GM23248 (cell line): ENCODE measurements at regions not wholly inside any gene's neighbourhood (a gene's known extent, or its start where the extent isn't known, plus 50 kb on each side); places are given as distances from the start of the nearest gene placed in this dataset.

Source experiments
- DNase-seq: peaks from one replicate; pipeline ENCODE4 v3.0.0-alpha.2; 2015
- H2AFZ ChIP-seq: fragments of 200-600 bp; sonication (generic); 2 replicates; pipeline ENCODE4 v1.6.1; 2016; ENCODE audit warnings: antibody characterized with exemption
- H3F3A ChIP-seq: fragments of 200-600 bp; sonication (generic); 2 replicates; pipeline ENCODE4 v1.6.1; 2016; ENCODE audit warnings: mild to moderate bottlenecking, antibody characterized with exemption, mixed run types; ENCODE audit not compliant: insufficient read depth
- H3K27ac ChIP-seq: fragments of 200-600 bp; sonication (generic); 2 replicates; pipeline ENCODE4 v1.5.1; 2016; ENCODE audit warnings: mild to moderate bottlenecking
- H3K27me3 ChIP-seq: fragments of 200-600 bp; sonication (generic); replicated peaks from 2 replicates; pipeline ENCODE4 v1.6.1; 2016; ENCODE audit warnings: mild to moderate bottlenecking; ENCODE audit not compliant: insufficient read depth
- H3K36me3 ChIP-seq: fragments of 200-600 bp; sonication (generic); 2 replicates; pipeline ENCODE4 v1.6.1; 2016; ENCODE audit warnings: low read depth, mild to moderate bottlenecking
- H3K4me1 ChIP-seq: fragments of 200-600 bp; sonication (generic); 2 replicates; pipeline ENCODE4 v1.6.1; 2016; ENCODE audit warnings: mild to moderate bottlenecking; ENCODE audit not compliant: insufficient read depth
- H3K4me2 ChIP-seq: fragments of 200-600 bp; sonication (generic); one replicate; pipeline ENCODE4 v1.6.1; 2016; ENCODE audit warnings: mild to moderate bottlenecking; ENCODE audit not compliant: unreplicated experiment
- H3K4me3 ChIP-seq: fragments of 200-600 bp; sonication (generic); 2 replicates; pipeline ENCODE4 v1.5.1; 2016; ENCODE audit warnings: mild to moderate bottlenecking
- H3K79me2 ChIP-seq: fragments of 200-600 bp; sonication (generic); 2 replicates; pipeline ENCODE4 v1.6.1; 2016; ENCODE audit warnings: mild to moderate bottlenecking; ENCODE audit not compliant: insufficient read depth
- H3K9ac ChIP-seq: fragments of 200-600 bp; sonication (generic); 2 replicates; pipeline ENCODE4 v1.6.1; 2016; ENCODE audit warnings: mild to moderate bottlenecking
- H3K9me2 ChIP-seq: fragments of 200-600 bp; sonication (generic); 2 replicates; pipeline ENCODE4 v1.6.1; 2016; ENCODE audit warnings: mixed run types, mild to moderate bottlenecking, moderate library complexity; ENCODE audit not compliant: insufficient read depth
- H3K9me3 ChIP-seq: fragments of 200-600 bp; sonication (generic); one replicate; pipeline ENCODE4 v1.6.1; 2017; ENCODE audit warnings: low read depth
- H4K20me1 ChIP-seq: fragments of 200-600 bp; sonication (generic); 2 replicates; pipeline ENCODE4 v1.6.0; 2016; ENCODE audit not compliant: insufficient read depth
- EZH2 ChIP-seq: fragments of 200-600 bp; sonication (generic); IDR thresholded peaks from 2 replicates; pipeline ENCODE4 v1.6.1; 2018; ENCODE audit warnings: antibody characterized with exemption, mild to moderate bottlenecking; ENCODE audit not compliant: insufficient read depth, poor library complexity, severe bottlenecking
- EZH2phosphoT487 ChIP-seq: fragments of 200-600 bp; sonication (generic); IDR thresholded peaks from 2 replicates; pipeline ENCODE4 v1.6.1; 2018; ENCODE audit warnings: antibody characterized with exemption, moderate library complexity, mild to moderate bottlenecking, low read depth; ENCODE audit not compliant: insufficient read depth
- WGBS, 2 experiments: methylation state at CpG; one replicate each; pipeline ENCODE4 v1.1.6; 2015 to 2017; ENCODE audit warnings: low lambda C conversion rate in 2 of 2, low coverage in 1 of 2; ENCODE audit errors: missing lambda C conversion rate in 2 of 2; 5-methylcytosine and 5-hydroxymethylcytosine counted together
- in situ Hi-C: fragments of 300-500 bp; cut with MboI; formaldehyde crosslinking; loops from 2 replicates; pipeline ENCODE4 v1.15.0; 2020

- no peaks in the 10 kb centered on the region for H3K9me2 ChIP-seq
- H3K36me3 ChIP-seq, result no peaks in the 10 kb centered on the region
- H3K4me1 ChIP-seq, result no peaks in the 10 kb centered on the region
- H3K27ac ChIP-seq, result no peak overlapping the region
- H3K4me3 ChIP-seq, result no peak overlapping the region
- H3K9me3 ChIP-seq, result no peaks in the 10 kb centered on the region
- no peak overlapping the region for H2AFZ ChIP-seq
- no peak for TF ChIP-seq EZH2
- TF ChIP-seq EZH2phosphoT487, result no peak
- H3K4me2 ChIP-seq, result no peak overlapping the region
- no peak overlapping the region for H3K9ac ChIP-seq
- no peaks in the 10 kb centered on the region for H4K20me1 ChIP-seq
- 0 to 33% methylated on average over 2 of the region's 2 CpGs for WGBS, 2 experiments
- no peaks in the 10 kb centered on the region for H3K27me3 ChIP-seq
- in situ Hi-C loops, result no loop called here
- no peaks in the 10 kb centered on the region for H3K79me2 ChIP-seq
- H3F3A ChIP-seq, result no peaks in the 10 kb centered on the region
- DNase-seq, result no peak
Observed at GRCh38 chr2:123808243-123808642, 216.8 kb upstream of the CNTNAP5 start.

GRCh38 chr2:123811846-123812245 is 213.2 kb upstream of the CNTNAP5 start:
- Histone ChIP-seq H3K27ac (no peak overlapping the region), H3K36me3 (no peaks in the 10 kb centered on the region), H3K79me2 (no peaks in the 10 kb centered on the region), H3K27me3 (no peaks in the 10 kb centered on the region), H2AFZ (no peak overlapping the region), H3K9me2 (no peaks in the 10 kb centered on the region), H3K9me3 (no peaks in the 10 kb centered on the region), H4K20me1 (no peaks in the 10 kb centered on the region), H3K4me2 (no peak overlapping the region), H3K9ac (no peak overlapping the region), H3K4me3 (no peak overlapping the region), H3F3A (no peaks in the 10 kb centered on the region), H3K4me1 (no peaks in the 10 kb centered on the region)
- no peak for TF ChIP-seq EZH2phosphoT487
- no peak for TF ChIP-seq EZH2
- 0 to 7% methylated on average over 1 of the region's 1 CpG for WGBS, 2 experiments
- in situ Hi-C loops, result no loop called here
- DNase-seq, result no peak

- Histone ChIP-seq H3K9me3 (no peaks in the 10 kb centered on the region), H3K9me2 (no peaks in the 10 kb centered on the region), H3K27me3 (no peaks in the 10 kb centered on the region), H3K9ac (no peak overlapping the region), H3K4me1 (no peaks in the 10 kb centered on the region), H4K20me1 (no peaks in the 10 kb centered on the region), H3F3A (no peaks in the 10 kb centered on the region), H3K4me3 (no peak overlapping the region), H3K36me3 (no peaks in the 10 kb centered on the region), H2AFZ (no peak overlapping the region), H3K4me2 (no peak overlapping the region), H3K79me2 (no peaks in the 10 kb centered on the region), H3K27ac (no peak overlapping the region)
- no peak for DNase-seq
- whole genome bisulfite sequencing, 2 experiments, result 5 to 7% methylated on average over 1 of the region's 1 CpG
- TF ChIP-seq EZH2phosphoT487, result no peak
- no peak for TF ChIP-seq EZH2
- in situ Hi-C loops, result no loop called here
Observed at GRCh38 chr2:123816203-123816602, 208.9 kb upstream of the CNTNAP5 start.

GRCh38 chr2:123816928-123817327 is 208.2 kb upstream of the CNTNAP5 start:
- no peak overlapping the region for H3K9ac ChIP-seq
- DNase-seq, result no peak
- no peak overlapping the region for H2AFZ ChIP-seq
- no peaks in the 10 kb centered on the region for H3K27me3 ChIP-seq
- H4K20me1 ChIP-seq, result no peaks in the 10 kb centered on the region
- H3K27ac ChIP-seq, result no peak overlapping the region
- TF ChIP-seq EZH2phosphoT487 (no peak), EZH2 (no peak)
- no peaks in the 10 kb centered on the region for H3K9me3 ChIP-seq
- in situ Hi-C loops, result no loop called here
- no peaks in the 10 kb centered on the region for H3K9me2 ChIP-seq
- H3K4me2 ChIP-seq, result no peak overlapping the region
- H3F3A ChIP-seq, result no peaks in the 10 kb centered on the region
- H3K36me3 ChIP-seq, result no peaks in the 10 kb centered on the region
- H3K4me3 ChIP-seq, result no peak overlapping the region
- no peaks in the 10 kb centered on the region for H3K79me2 ChIP-seq
- H3K4me1 ChIP-seq, result no peaks in the 10 kb centered on the region

GRCh38 chr2:123826729-123827271 is 198.3 kb upstream of the CNTNAP5 start:
- H3K9ac ChIP-seq, result no peak overlapping the region
- no peaks in the 10 kb centered on the region for H3K27me3 ChIP-seq
- no peaks in the 10 kb centered on the region for H3K9me2 ChIP-seq
- no peak for TF ChIP-seq EZH2phosphoT487
- no peak for TF ChIP-seq EZH2
- no peaks in the 10 kb centered on the region for H3F3A ChIP-seq
- H3K4me2 ChIP-seq, result no peak overlapping the region
- 76 to 80% methylated on average over 17 to 20 of the region's 26 CpGs for WGBS, 2 experiments
- H3K79me2 ChIP-seq, result no peaks in the 10 kb centered on the region
- DNase-seq, result no peak
- no peaks in the 10 kb centered on the region for H3K4me1 ChIP-seq
- H2AFZ ChIP-seq, result no peak overlapping the region
- H3K9me3 ChIP-seq, result no peaks in the 10 kb centered on the region
- no peaks in the 10 kb centered on the region for H4K20me1 ChIP-seq
- in situ Hi-C loops, result no loop called here
- no peak overlapping the region for H3K4me3 ChIP-seq
- no peaks in the 10 kb centered on the region for H3K36me3 ChIP-seq
- H3K27ac ChIP-seq, result no peak overlapping the region
